RWPE1 (cell line): ENCODE measurements at regions not wholly inside any gene's neighbourhood (a gene's known extent, or its start where the extent isn't known, plus 50 kb on each side); places are given as distances from the start of the nearest gene placed in this dataset.
A peak's percentile ranks its signal among the peaks of the same experiment; 100 is the strongest.

ENCODE experiments used
- CTCF ChIA-PET: fragments of 350-600 bp; sonication (Branson Sonifier 250); formaldehyde crosslinking; extraction: SDS; loops from one replicate; lab custom pipeline; 2021; lab: Yijun Ruan, JAX
- POLR2A ChIA-PET: fragments of 400-600 bp; formaldehyde crosslinking; extraction: SDS; loops from one replicate; lab custom pipeline; 2020; ENCODE audit warnings: antibody characterized with exemption; ENCODE audit not compliant: low non-redundant PET; lab: Yijun Ruan, JAX
- DNase-seq: peaks from one replicate; pipeline ENCODE4 v3.0.0; 2012; ENCODE audit warnings: low spot score
- H3K27ac ChIP-seq: fragments of 450-650 bp; 2 replicates; pipeline ENCODE4 v1.5.1; 2017
- TF ChIP-seq, protein P1 (sequence below): fragments of 450-650 bp; conservative IDR thresholded peaks from 2 replicates; pipeline ENCODE4 v1.5.1; 2017; ENCODE audit warnings: low read depth, mild to moderate bottlenecking

DNA sequence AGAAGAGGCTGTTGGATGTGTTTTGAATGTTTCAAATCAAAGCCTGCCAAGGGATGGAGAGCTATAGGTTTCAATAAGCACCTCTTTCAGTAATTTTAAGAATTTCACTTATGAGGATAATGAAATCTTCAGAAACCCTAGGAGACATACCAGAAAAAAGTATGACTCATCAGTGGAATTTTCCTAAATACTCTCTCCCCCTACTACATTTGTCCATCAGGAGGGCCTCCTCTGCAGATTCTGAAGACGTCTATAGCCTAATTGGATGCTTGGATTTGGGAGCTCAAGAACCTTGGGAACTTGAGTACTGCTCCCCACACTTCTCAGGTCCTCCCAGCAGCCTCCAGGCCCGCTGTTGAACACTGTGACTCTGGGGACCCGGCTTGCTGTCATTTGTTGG lies 374.3 kb downstream of the SLC4A3 start:
- TF ChIP-seq, protein P1, sequence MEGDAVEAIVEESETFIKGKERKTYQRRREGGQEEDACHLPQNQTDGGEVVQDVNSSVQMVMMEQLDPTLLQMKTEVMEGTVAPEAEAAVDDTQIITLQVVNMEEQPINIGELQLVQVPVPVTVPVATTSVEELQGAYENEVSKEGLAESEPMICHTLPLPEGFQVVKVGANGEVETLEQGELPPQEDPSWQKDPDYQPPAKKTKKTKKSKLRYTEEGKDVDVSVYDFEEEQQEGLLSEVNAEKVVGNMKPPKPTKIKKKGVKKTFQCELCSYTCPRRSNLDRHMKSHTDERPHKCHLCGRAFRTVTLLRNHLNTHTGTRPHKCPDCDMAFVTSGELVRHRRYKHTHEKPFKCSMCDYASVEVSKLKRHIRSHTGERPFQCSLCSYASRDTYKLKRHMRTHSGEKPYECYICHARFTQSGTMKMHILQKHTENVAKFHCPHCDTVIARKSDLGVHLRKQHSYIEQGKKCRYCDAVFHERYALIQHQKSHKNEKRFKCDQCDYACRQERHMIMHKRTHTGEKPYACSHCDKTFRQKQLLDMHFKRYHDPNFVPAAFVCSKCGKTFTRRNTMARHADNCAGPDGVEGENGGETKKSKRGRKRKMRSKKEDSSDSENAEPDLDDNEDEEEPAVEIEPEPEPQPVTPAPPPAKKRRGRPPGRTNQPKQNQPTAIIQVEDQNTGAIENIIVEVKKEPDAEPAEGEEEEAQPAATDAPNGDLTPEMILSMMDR: no peak
- DNase-seq: peak; percentile 15
- CTCF ChIA-PET: no interaction called here
- H3K27ac ChIP-seq: no peak overlapping the region
- POLR2A ChIA-PET: no interaction called here

DNA sequence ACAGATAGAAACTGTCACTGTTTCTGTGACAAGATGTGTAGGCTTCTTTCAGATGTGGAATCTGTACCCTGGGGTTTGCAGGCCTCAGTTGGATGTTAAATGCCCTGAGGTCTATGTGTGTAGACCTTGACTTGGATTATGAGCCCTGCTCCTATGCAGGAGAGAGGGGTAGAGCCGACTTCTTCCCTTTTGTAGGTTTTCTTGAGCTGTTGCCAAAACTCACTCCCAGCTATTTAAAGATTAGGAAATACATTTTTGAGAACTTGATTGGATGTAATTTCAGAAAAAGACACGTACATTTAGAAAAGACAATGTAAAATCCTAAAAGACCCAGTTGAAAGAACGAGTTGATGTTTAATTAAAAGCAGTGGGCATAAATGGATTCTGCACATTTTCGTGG lies 374.8 kb downstream of the SLC4A3 start:
- H3K27ac ChIP-seq: no peak overlapping the region
- POLR2A ChIA-PET: no interaction called here
- no peak for DNase-seq
- TF ChIP-seq, protein P1: no peak
- CTCF ChIA-PET: no interaction called here

DNA sequence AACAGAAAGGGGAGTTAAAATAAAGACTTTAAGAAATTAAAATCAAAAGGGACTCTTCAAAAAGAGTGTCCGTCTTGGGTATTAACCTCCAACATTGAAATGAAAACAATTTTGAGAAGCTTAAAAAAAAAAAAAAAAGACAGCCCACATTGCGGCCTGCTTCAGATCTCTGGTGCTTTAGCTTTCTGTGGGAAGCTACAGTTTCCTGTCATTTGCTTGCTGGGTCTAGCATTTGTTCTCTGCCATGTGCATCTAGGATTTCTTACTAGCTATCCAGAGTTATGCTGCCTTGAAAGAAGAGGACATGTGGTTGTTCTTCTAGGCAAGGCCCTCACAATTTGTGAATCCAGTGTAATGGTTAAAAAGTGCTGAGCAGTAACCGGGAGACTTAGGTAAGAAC lies 375.3 kb downstream of the SLC4A3 start:
- ChIA-PET CTCF (no interaction called here), POLR2A (no interaction called here)
- TF ChIP-seq, protein P1: no peak
- no peak for DNase-seq
- no peak overlapping the region for H3K27ac ChIP-seq

DNA sequence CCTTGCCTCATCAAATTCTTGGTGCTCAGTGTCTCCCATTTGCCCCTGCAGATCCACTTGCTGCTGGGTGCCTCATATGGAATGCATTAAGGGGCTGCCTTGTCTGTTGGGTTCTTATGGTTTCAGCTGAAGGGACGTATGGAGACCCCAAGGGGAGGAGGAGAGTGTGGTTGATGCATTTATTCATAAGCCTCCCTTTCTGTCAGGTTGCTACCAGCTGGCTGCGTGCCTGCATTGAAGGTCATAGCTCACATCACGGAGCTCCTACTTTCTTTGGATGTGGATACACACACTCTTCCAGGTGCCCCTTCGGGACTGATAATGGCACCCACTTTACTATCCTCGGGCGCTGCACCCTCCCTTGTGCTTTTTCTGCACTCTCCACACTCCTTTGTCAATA lies 377.9 kb downstream of the SLC4A3 start:
- POLR2A ChIA-PET: no interaction called here
- CTCF ChIA-PET: no interaction called here
- no peak for DNase-seq
- TF ChIP-seq, protein P1: no peak
- no peak overlapping the region for H3K27ac ChIP-seq

DNA sequence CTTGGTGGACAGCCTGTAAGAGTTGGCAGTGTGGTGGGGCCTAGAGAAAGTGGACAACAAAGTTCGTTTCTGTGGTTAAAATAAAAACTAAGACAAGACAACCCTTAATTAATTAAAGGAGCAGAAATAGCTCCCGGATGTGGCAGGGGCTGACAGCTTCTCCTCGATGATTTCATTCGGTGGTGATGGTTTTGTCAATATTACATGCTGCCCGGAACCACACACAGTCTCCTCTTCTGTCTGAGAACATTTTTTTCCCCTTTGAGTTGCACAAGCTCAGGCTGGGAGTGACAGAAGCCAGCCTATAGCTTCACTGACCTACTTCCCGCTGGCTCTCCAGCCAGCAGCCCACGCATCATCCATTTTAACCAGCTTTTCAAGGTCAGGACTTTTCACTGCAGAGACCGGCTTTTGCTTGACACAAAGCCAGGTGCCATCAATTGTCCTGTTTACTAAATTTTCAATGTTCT lies 378.8 kb downstream of the SLC4A3 start:
- TF ChIP-seq, protein P1: no peak
- CTCF ChIA-PET: no interaction called here
- POLR2A ChIA-PET: no interaction called here
- H3K27ac ChIP-seq: no peak overlapping the region
- no peak for DNase-seq

DNA sequence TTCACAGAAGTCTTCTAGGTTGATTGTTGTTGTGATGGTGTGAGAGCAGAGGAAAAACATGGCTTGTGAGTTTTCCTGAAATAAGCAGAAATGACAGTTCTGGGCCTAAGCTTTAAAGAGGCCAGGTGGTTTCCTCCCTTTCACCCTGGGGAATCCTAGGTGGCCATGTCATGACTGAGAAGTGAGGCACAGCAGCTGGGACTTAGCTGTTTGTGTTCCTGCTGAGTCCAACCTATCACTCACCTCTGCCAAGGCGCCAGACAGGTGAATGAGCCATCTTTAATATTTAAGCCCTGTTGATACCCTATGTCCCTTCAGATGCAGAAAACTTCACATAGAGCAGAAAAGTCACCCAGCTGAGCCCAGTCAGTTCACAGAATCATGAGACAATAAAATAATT lies 384.4 kb downstream of the SLC4A3 start:
- DNase-seq: no peak
- H3K27ac ChIP-seq: no peak overlapping the region
- POLR2A ChIA-PET: no interaction called here
- TF ChIP-seq, protein P1: no peak
- CTCF ChIA-PET: no interaction called here

DNA sequence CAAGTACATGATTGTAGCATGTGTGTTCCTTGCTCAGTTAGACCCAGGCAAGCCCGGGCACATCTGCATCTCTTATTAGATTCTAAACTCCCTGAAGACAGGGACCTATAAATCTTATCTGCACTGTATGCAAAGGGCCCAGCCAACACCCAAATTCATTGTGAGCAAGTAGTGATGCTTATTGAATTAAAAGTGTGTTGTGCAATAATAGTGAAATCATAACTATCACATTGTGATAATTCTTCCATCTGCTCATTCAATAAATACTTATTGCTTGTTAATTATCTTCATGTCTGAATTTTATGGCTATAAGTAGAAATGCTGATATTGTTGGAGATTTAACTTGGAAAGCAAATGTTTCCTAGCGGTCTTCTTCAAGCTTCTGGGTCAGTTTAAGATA lies 387.5 kb downstream of the SLC4A3 start:
- ChIA-PET CTCF (no interaction called here), POLR2A (no interaction called here)
- TF ChIP-seq, protein P1: no peak
- no peak overlapping the region for H3K27ac ChIP-seq
- DNase-seq: no peak
